ENCODE measurements at regions not wholly inside any gene's neighbourhood (a gene's known extent, or its start where the extent isn't known, plus 50 kb on each side); places are given as distances from the start of the nearest gene placed in this dataset.
A peak's percentile ranks its signal among the peaks of the same experiment; 100 is the strongest.

GRCh38 chr3:150220799-150221198, 187.3 kb upstream of the TSC22D2 start:
- Histone ChIP-seq H3K9me3 (ENCODE audit: control insufficient read depth in 2 of 3, insufficient read depth in 1 of 3, low read length in 3 of 3) (no peaks in the 10 kb centered on the region), H3K4me1 (ENCODE audit: control insufficient read depth in 2 of 3, insufficient read depth in 2 of 3, low read depth in 1 of 3, low read length in 3 of 3) (no peaks in the 10 kb centered on the region), H3K36me3 (ENCODE audit: control insufficient read depth in 2 of 3, insufficient read depth in 3 of 3, low read length in 3 of 3) (no peaks in the 10 kb centered on the region), H3K9ac (ENCODE audit: low read length in 3 of 3) (no peak overlapping the region), H3K27ac (ENCODE audit: low read depth in 2 of 2, low read length in 2 of 2) (no peak overlapping the region), H3K4me3 (ENCODE audit: low read length in 3 of 3) (peak overlapping the region in 2 of 3 donors; percentile 11 to 35), H3K27me3 (ENCODE audit: control insufficient read depth, insufficient read depth, low read length) (no peaks in the 10 kb centered on the region)
- FAIRE-seq (no peak), DNase-seq (peak in 2 of 5 donors; percentile 40 to 44)
- TF ChIP-seq, protein P1, sequence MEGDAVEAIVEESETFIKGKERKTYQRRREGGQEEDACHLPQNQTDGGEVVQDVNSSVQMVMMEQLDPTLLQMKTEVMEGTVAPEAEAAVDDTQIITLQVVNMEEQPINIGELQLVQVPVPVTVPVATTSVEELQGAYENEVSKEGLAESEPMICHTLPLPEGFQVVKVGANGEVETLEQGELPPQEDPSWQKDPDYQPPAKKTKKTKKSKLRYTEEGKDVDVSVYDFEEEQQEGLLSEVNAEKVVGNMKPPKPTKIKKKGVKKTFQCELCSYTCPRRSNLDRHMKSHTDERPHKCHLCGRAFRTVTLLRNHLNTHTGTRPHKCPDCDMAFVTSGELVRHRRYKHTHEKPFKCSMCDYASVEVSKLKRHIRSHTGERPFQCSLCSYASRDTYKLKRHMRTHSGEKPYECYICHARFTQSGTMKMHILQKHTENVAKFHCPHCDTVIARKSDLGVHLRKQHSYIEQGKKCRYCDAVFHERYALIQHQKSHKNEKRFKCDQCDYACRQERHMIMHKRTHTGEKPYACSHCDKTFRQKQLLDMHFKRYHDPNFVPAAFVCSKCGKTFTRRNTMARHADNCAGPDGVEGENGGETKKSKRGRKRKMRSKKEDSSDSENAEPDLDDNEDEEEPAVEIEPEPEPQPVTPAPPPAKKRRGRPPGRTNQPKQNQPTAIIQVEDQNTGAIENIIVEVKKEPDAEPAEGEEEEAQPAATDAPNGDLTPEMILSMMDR (IDR thresholded peaks at IDR 0.05; ENCODE audit: borderline replicate concordance, extremely low read depth, insufficient read depth), result no peak
- intact Hi-C loops (cut with DNase I), result no loop called here

- H3K27me3 ChIP-seq (ENCODE audit: control insufficient read depth, insufficient read depth, low read length), result no peaks in the 10 kb centered on the region
- DNase-seq (no peak), FAIRE-seq (no peak)
- no peak overlapping the region for H3K9ac ChIP-seq (ENCODE audit: low read length in 3 of 3)
- no peaks in the 10 kb centered on the region for H3K36me3 ChIP-seq (ENCODE audit: control insufficient read depth in 2 of 3, insufficient read depth in 3 of 3, low read length in 3 of 3)
- no peaks in the 10 kb centered on the region for H3K4me1 ChIP-seq (ENCODE audit: control insufficient read depth in 2 of 3, insufficient read depth in 2 of 3, low read depth in 1 of 3, low read length in 3 of 3)
- TF ChIP-seq, protein P1 (IDR thresholded peaks at IDR 0.05; ENCODE audit: borderline replicate concordance, extremely low read depth, insufficient read depth), result no peak
- H3K9me3 ChIP-seq (ENCODE audit: control insufficient read depth in 2 of 3, insufficient read depth in 1 of 3, low read length in 3 of 3), result no peaks in the 10 kb centered on the region
- no peak overlapping the region for H3K27ac ChIP-seq (ENCODE audit: low read depth in 2 of 2, low read length in 2 of 2)
- H3K4me3 ChIP-seq (ENCODE audit: low read length in 3 of 3), result no peak overlapping the region
- intact Hi-C loops (cut with DNase I), result no loop called here
Measured at GRCh38 chr3:150220041-150220440, 188.1 kb upstream of the TSC22D2 start.

GRCh38 chr3:150218841-150219240, 189.3 kb upstream of the TSC22D2 start:
- DNase-seq (no peak), FAIRE-seq (no peak)
- no peak overlapping the region for H3K4me3 ChIP-seq (ENCODE audit: low read length in 3 of 3)
- H3K36me3 ChIP-seq (ENCODE audit: control insufficient read depth in 2 of 3, insufficient read depth in 3 of 3, low read length in 3 of 3), result no peaks in the 10 kb centered on the region
- intact Hi-C loops (cut with DNase I), result no loop called here
- no peaks in the 10 kb centered on the region for H3K4me1 ChIP-seq (ENCODE audit: control insufficient read depth in 2 of 3, insufficient read depth in 2 of 3, low read depth in 1 of 3, low read length in 3 of 3)
- no peak overlapping the region for H3K27ac ChIP-seq (ENCODE audit: low read depth in 2 of 2, low read length in 2 of 2)
- H3K9ac ChIP-seq (ENCODE audit: low read length in 3 of 3), result no peak overlapping the region
- H3K27me3 ChIP-seq (ENCODE audit: control insufficient read depth, insufficient read depth, low read length), result no peaks in the 10 kb centered on the region
- TF ChIP-seq, protein P1 (IDR thresholded peaks at IDR 0.05; ENCODE audit: borderline replicate concordance, extremely low read depth, insufficient read depth), result no peak
- no peaks in the 10 kb centered on the region for H3K9me3 ChIP-seq (ENCODE audit: control insufficient read depth in 2 of 3, insufficient read depth in 1 of 3, low read length in 3 of 3)

DNA sequence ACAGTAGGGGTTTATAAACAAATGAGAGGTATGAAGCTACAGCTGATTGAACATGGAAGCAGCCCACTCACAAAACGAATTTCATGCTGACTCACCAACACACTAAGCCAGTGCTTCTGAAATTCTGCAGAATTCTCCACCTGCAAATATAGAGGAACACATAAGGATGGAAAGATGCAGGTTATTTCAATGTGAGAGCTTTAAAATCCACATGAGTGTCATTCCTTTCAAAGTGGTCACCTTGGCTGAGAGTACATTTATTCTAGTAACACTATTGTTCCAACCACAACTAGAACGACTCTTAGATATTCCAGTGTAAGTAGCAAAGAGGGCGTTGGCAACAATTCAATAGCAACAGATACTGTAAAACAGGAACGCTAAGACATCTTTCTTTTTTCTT, 189.9 kb upstream of the TSC22D2 start:
- intact Hi-C loops (cut with DNase I), result no loop called here
- no peak for FAIRE-seq

More for the DNA sequence above, 189.9 kb upstream of the TSC22D2 start:
- DNase-seq, result no peak
- no peaks in the 10 kb centered on the region for H3K36me3 ChIP-seq (ENCODE audit: control insufficient read depth in 2 of 3, insufficient read depth in 3 of 3, low read length in 3 of 3)
- H3K4me3 ChIP-seq (ENCODE audit: low read length in 3 of 3), result no peak overlapping the region
- H3K9me3 ChIP-seq (ENCODE audit: control insufficient read depth in 2 of 3, insufficient read depth in 1 of 3, low read length in 3 of 3), result no peaks in the 10 kb centered on the region
- no peaks in the 10 kb centered on the region for H3K27me3 ChIP-seq (ENCODE audit: control insufficient read depth, insufficient read depth, low read length)
- no peak overlapping the region for H3K9ac ChIP-seq (ENCODE audit: low read length in 3 of 3)
- TF ChIP-seq, protein P1 (IDR thresholded peaks at IDR 0.05; ENCODE audit: borderline replicate concordance, extremely low read depth, insufficient read depth), result no peak
- no peaks in the 10 kb centered on the region for H3K4me1 ChIP-seq (ENCODE audit: control insufficient read depth in 2 of 3, insufficient read depth in 2 of 3, low read depth in 1 of 3, low read length in 3 of 3)
- H3K27ac ChIP-seq (ENCODE audit: low read depth in 2 of 2, low read length in 2 of 2), result no peak overlapping the region

All from kidney (tissue), 13 donors.